ENCODE measurements at regions not wholly inside any gene's neighbourhood (a gene's known extent, or its start where the extent isn't known, plus 50 kb on each side); places are given as distances from the start of the nearest gene placed in this dataset.
"Not testable (repeated sequence)": the region's sequence is repeated elsewhere in the genome, so short reads cannot be mapped to it uniquely, and the experiment has no call there.

DNA sequence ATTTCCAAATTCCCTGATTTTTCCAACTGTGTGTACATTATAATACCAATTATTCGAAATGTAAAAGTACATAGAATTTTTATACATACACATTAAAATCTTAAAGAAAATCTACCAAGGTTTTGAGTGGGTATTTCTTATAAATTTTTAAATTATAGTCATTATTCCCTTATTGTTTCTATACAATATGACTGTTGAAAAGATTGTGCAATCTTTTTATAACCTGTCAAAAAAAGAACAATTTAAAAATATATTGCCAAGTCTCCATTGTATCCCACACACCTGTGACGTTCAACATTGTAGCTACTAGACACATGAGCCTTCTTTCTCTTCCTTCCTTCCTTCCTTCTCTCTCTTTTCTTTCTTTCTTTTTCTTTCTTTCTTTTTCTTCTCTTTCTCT lies 473.2 kb upstream of the CHRM3 start:
- H3K9me3 ChIP-seq (replicated peaks; ENCODE audit: insufficient read depth, low read length) = no peaks in the 10 kb centered on the region
- no peaks in the 10 kb centered on the region for H3K9me2 ChIP-seq (replicated peaks; ENCODE audit: insufficient read depth, low read length)
- H3K27ac ChIP-seq (ENCODE audit: low read length) = no peak overlapping the region
- H3K9ac ChIP-seq (ENCODE audit: low read length) = no peak overlapping the region
- no peaks in the 10 kb centered on the region for H3K79me2 ChIP-seq (ENCODE audit: low read length)
- no peak for DNase-seq
- H3K4me2 ChIP-seq (ENCODE audit: low read depth, low read length) = no peak overlapping the region
- no peaks in the 10 kb centered on the region for H3K36me3 ChIP-seq (replicated peaks; ENCODE audit: insufficient read depth, low read length)
- no peaks in the 10 kb centered on the region for H3F3A ChIP-seq (ENCODE audit: insufficient read depth, low read length)
- H4K20me1 ChIP-seq (ENCODE audit: insufficient read depth, low read length) = no peaks in the 10 kb centered on the region
- no peaks in the 10 kb centered on the region for H3K4me1 ChIP-seq (ENCODE audit: low read length)
- TF ChIP-seq, protein P1, sequence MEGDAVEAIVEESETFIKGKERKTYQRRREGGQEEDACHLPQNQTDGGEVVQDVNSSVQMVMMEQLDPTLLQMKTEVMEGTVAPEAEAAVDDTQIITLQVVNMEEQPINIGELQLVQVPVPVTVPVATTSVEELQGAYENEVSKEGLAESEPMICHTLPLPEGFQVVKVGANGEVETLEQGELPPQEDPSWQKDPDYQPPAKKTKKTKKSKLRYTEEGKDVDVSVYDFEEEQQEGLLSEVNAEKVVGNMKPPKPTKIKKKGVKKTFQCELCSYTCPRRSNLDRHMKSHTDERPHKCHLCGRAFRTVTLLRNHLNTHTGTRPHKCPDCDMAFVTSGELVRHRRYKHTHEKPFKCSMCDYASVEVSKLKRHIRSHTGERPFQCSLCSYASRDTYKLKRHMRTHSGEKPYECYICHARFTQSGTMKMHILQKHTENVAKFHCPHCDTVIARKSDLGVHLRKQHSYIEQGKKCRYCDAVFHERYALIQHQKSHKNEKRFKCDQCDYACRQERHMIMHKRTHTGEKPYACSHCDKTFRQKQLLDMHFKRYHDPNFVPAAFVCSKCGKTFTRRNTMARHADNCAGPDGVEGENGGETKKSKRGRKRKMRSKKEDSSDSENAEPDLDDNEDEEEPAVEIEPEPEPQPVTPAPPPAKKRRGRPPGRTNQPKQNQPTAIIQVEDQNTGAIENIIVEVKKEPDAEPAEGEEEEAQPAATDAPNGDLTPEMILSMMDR (IDR thresholded peaks at IDR 0.05; ENCODE audit: low read length) = no peak
- no peak for TF ChIP-seq EZH2phosphoT487 (IDR thresholded peaks at IDR 0.05; ENCODE audit: low read length)
- no peak for TF ChIP-seq EZH2 (optimal IDR thresholded peaks at IDR 0.05; ENCODE audit: low read depth, low read length)
- no peaks in the 10 kb centered on the region for H3K27me3 ChIP-seq (replicated peaks; ENCODE audit: insufficient read depth, low read length)
- no peak overlapping the region for H2AFZ ChIP-seq (ENCODE audit: low read length)
- H3K4me3 ChIP-seq (ENCODE audit: low read length) = no peak overlapping the region

- no peaks in the 10 kb centered on the region for H3K9me3 ChIP-seq (replicated peaks; ENCODE audit: insufficient read depth, low read length)
Observed at GRCh38 chr1:238912148-238912547, 474.2 kb upstream of the CHRM3 start.

DNA sequence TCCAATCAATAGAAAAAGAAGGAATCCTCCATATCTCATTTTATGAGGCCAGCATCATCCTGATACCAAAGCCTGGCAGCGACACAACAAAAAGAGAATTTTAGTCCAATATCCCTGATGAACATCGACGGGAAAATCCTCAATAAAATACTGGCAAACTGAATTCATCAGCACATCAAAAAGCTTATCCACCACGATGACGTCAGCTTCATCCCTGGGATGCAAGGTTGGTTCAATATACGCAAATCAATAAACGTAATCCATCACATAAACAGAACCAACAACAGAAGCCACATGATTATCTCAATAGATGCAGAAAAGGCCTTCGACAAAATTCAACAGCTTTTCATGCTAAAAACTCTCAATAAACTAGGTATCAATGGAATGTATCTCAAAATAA lies 483.6 kb upstream of the CHRM3 start:
- not testable (repeated sequence) for H3K9ac ChIP-seq (ENCODE audit: low read length); H3F3A ChIP-seq (ENCODE audit: insufficient read depth, low read length); H3K4me1 ChIP-seq (ENCODE audit: low read length); H3K9me2 ChIP-seq (replicated peaks; ENCODE audit: insufficient read depth, low read length); H3K9me3 ChIP-seq (replicated peaks; ENCODE audit: insufficient read depth, low read length); H3K4me3 ChIP-seq (ENCODE audit: low read length); DNase-seq; H4K20me1 ChIP-seq (ENCODE audit: insufficient read depth, low read length); H3K79me2 ChIP-seq (ENCODE audit: low read length); H3K27me3 ChIP-seq (replicated peaks; ENCODE audit: insufficient read depth, low read length); H3K27ac ChIP-seq (ENCODE audit: low read length); H2AFZ ChIP-seq (ENCODE audit: low read length); H3K36me3 ChIP-seq (replicated peaks; ENCODE audit: insufficient read depth, low read length); H3K4me2 ChIP-seq (ENCODE audit: low read depth, low read length)

More at GRCh38 chr1:238912148-238912547, 474.2 kb upstream of the CHRM3 start:
- DNase-seq = no peak
- no peaks in the 10 kb centered on the region for H4K20me1 ChIP-seq (ENCODE audit: insufficient read depth, low read length)
- H3K4me3 ChIP-seq (ENCODE audit: low read length) = no peak overlapping the region
- H3K36me3 ChIP-seq (replicated peaks; ENCODE audit: insufficient read depth, low read length) = no peaks in the 10 kb centered on the region
- no peaks in the 10 kb centered on the region for H3K79me2 ChIP-seq (ENCODE audit: low read length)
- no peak overlapping the region for H3K4me2 ChIP-seq (ENCODE audit: low read depth, low read length)
- TF ChIP-seq EZH2 (optimal IDR thresholded peaks at IDR 0.05; ENCODE audit: low read depth, low read length) (no peak), EZH2phosphoT487 (IDR thresholded peaks at IDR 0.05; ENCODE audit: low read length) (no peak)
- TF ChIP-seq, protein P1 (IDR thresholded peaks at IDR 0.05; ENCODE audit: low read length) = no peak
- H3K27ac ChIP-seq (ENCODE audit: low read length) = no peak overlapping the region
- no peaks in the 10 kb centered on the region for H3K4me1 ChIP-seq (ENCODE audit: low read length)
- no peaks in the 10 kb centered on the region for H3F3A ChIP-seq (ENCODE audit: insufficient read depth, low read length)
- H3K27me3 ChIP-seq (replicated peaks; ENCODE audit: insufficient read depth, low read length) = no peaks in the 10 kb centered on the region
- H3K9ac ChIP-seq (ENCODE audit: low read length) = no peak overlapping the region
- no peak overlapping the region for H2AFZ ChIP-seq (ENCODE audit: low read length)
- no peaks in the 10 kb centered on the region for H3K9me2 ChIP-seq (replicated peaks; ENCODE audit: insufficient read depth, low read length)

DNA sequence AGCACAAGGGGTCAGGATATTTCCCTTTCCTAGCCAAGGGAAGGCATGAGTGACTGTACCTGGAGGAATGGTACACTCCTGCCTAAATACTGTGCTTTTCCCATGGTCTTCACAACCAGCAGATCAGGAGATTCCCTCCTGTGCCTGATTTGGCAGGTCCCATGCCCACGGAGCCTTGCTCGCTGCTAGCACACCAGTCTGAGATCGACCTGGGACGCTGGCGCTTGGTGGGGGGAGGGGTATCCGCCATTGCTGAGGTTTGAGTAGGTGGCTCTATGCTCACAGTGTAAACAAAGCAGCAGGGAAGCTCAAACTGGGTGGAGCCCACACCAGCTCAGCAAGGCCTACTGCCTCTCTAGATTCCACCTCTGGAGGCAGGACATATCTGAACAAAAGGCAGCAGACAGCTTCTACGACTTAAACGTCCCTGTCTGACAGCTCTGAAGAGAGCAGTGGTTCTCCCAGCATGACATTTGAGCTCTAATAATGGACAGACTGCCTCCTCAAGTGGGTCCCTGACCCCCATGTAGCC lies 486.0 kb upstream of the CHRM3 start:
- DNase-seq = no peak
- Histone ChIP-seq H3K9me2 (replicated peaks; ENCODE audit: insufficient read depth, low read length) (no peaks in the 10 kb centered on the region), H3K79me2 (ENCODE audit: low read length) (no peaks in the 10 kb centered on the region), H3K4me3 (ENCODE audit: low read length) (no peak overlapping the region), H2AFZ (ENCODE audit: low read length) (no peak overlapping the region), H3K27me3 (replicated peaks; ENCODE audit: insufficient read depth, low read length) (no peaks in the 10 kb centered on the region), H3K36me3 (replicated peaks; ENCODE audit: insufficient read depth, low read length) (no peaks in the 10 kb centered on the region), H3F3A (ENCODE audit: insufficient read depth, low read length) (no peaks in the 10 kb centered on the region), H4K20me1 (ENCODE audit: insufficient read depth, low read length) (no peaks in the 10 kb centered on the region), H3K27ac (ENCODE audit: low read length) (no peak overlapping the region), H3K9me3 (replicated peaks; ENCODE audit: insufficient read depth, low read length) (no peaks in the 10 kb centered on the region), H3K4me1 (ENCODE audit: low read length) (no peaks in the 10 kb centered on the region), H3K4me2 (ENCODE audit: low read depth, low read length) (no peak overlapping the region), H3K9ac (ENCODE audit: low read length) (no peak overlapping the region)
- TF ChIP-seq, protein P1 (IDR thresholded peaks at IDR 0.05; ENCODE audit: low read length) = no peak
- TF ChIP-seq EZH2 (optimal IDR thresholded peaks at IDR 0.05; ENCODE audit: low read depth, low read length) (no peak), EZH2phosphoT487 (IDR thresholded peaks at IDR 0.05; ENCODE audit: low read length) (no peak)

All from MM.1S (cell line).